IMR-90 (cell line): ENCODE measurements at regions not wholly inside any gene's neighbourhood (a gene's known extent, or its start where the extent isn't known, plus 50 kb on each side); places are given as distances from the start of the nearest gene placed in this dataset.

ENCODE experiments used
- ATAC-seq: fragments of 200-7000 bp; cut with Tn5 transposase; 2 replicates; pipeline ENCODE4 v1.9.1; 2020; ENCODE audit warnings: low read depth, mild to moderate bottlenecking, moderate library complexity
- BruUV-seq: library from RNA; stranded (reverse); fragments of 400-500 nt; replicated peaks from 2 replicates; lab custom pipeline; 2021; lab: Mats Ljungman, UMichigan
- CTCF ChIA-PET: fragments of 300-600 bp; formaldehyde crosslinking; extraction: SDS; loops from one replicate; lab custom pipeline; 2021; ENCODE audit warnings: antibody characterized with exemption; lab: Yijun Ruan, JAX
- POLR2A ChIA-PET: fragments of 300-600 bp; sonication (Branson Sonifier 250); formaldehyde crosslinking; loops from one replicate; lab custom pipeline; 2022; ENCODE audit warnings: antibody characterized with exemption; ENCODE audit not compliant: unreplicated experiment; lab: Charles Lee
- DNase-seq: peaks from one replicate; pipeline ENCODE4 v3.0.0; 2013
- H2AFZ ChIP-seq: replicated peaks from 2 replicates; pipeline ENCODE3; 2013; ENCODE audit warnings: low read length, mild to moderate bottlenecking; ENCODE audit not compliant: poor library complexity
- H2AK5ac ChIP-seq: 2 replicates; pipeline ENCODE4 v1.6.1; 2013; ENCODE audit warnings: low read depth, low read length, inconsistent platforms
- H2AK9ac ChIP-seq: replicated peaks from 2 replicates; pipeline ENCODE3; 2013; ENCODE audit warnings: mild to moderate bottlenecking, low read depth, low read length, moderate library complexity; ENCODE audit not compliant: poor library complexity
- H2BK120ac ChIP-seq: 2 replicates; pipeline ENCODE4 v1.6.1; 2013; ENCODE audit warnings: low read depth, low read length, inconsistent platforms
- H2BK15ac ChIP-seq: 3 replicates; pipeline ENCODE4 v1.6.1; 2013; ENCODE audit warnings: low read depth, low read length, inconsistent platforms
- H2BK20ac ChIP-seq: 2 replicates; pipeline ENCODE4 v1.6.1; 2013; ENCODE audit warnings: low read depth, mild to moderate bottlenecking, inconsistent platforms, low read length, moderate library complexity
- H2BK5ac ChIP-seq: 2 replicates; pipeline ENCODE4 v1.6.1; 2013; ENCODE audit warnings: mild to moderate bottlenecking, low read depth, low read length, inconsistent platforms; ENCODE audit not compliant: poor library complexity, severe bottlenecking
- H3K14ac ChIP-seq: replicated peaks from 2 replicates; pipeline ENCODE4 v1.6.1; 2013; ENCODE audit warnings: low read depth, low read length, inconsistent platforms
- H3K18ac ChIP-seq: 2 replicates; pipeline ENCODE4 v1.6.1; 2013; ENCODE audit warnings: low read depth, low read length, control low read depth
- H3K23ac ChIP-seq: 2 replicates; pipeline ENCODE4 v1.6.1; 2013; ENCODE audit warnings: low read depth, low read length, inconsistent platforms
- H3K27ac ChIP-seq: 2 replicates; pipeline ENCODE4 v1.5.1; 2013; ENCODE audit warnings: mild to moderate bottlenecking, control low read depth, low read length; ENCODE audit not compliant: insufficient read depth
- H3K27me3 ChIP-seq: 2 replicates; pipeline ENCODE4 v1.6.1; 2013; ENCODE audit warnings: low read length; ENCODE audit not compliant: control insufficient read depth, insufficient read depth
- H3K36me3 ChIP-seq: 2 replicates; pipeline ENCODE4 v1.6.1; 2013; ENCODE audit warnings: low read length, mixed read lengths; ENCODE audit not compliant: control insufficient read depth, insufficient read depth
- H3K4ac ChIP-seq: 2 replicates; pipeline ENCODE4 v1.6.1; 2013; ENCODE audit warnings: low read depth, low read length, inconsistent platforms
- H3K4me1 ChIP-seq: 2 replicates; pipeline ENCODE4 v1.6.1; 2013; ENCODE audit warnings: low read length, mixed read lengths; ENCODE audit not compliant: control insufficient read depth, insufficient read depth
- H3K4me2 ChIP-seq: 2 replicates; pipeline ENCODE4 v1.6.1; 2013; ENCODE audit warnings: low read depth, mild to moderate bottlenecking, control low read depth, low read length, moderate library complexity
- H3K4me3 ChIP-seq: 2 replicates; pipeline ENCODE4 v1.5.1; 2013; ENCODE audit warnings: low read depth, mild to moderate bottlenecking, control low read depth, low read length, moderate library complexity; ENCODE audit not compliant: insufficient read depth
- H3K56ac ChIP-seq: 2 replicates; pipeline ENCODE4 v1.6.1; 2013; ENCODE audit warnings: low read length, inconsistent platforms; ENCODE audit not compliant: insufficient read depth; ENCODE audit errors: extremely low read depth
- H3K79me1 ChIP-seq, 2 experiments: 2 replicates each; pipeline ENCODE4 v1.6.1; 2013; ENCODE audit warnings: low read length in 2 of 2, inconsistent platforms in 1 of 2, low read depth in 1 of 2
- H3K9ac ChIP-seq: 2 replicates; pipeline ENCODE4 v1.6.1; 2013; ENCODE audit warnings: low read depth, low read length, control low read depth
- H3K9me1 ChIP-seq: 2 replicates; pipeline ENCODE4 v1.6.1; 2013; ENCODE audit warnings: low read length, inconsistent platforms; ENCODE audit not compliant: insufficient read depth
- H3K9me3 ChIP-seq: 2 replicates; pipeline ENCODE4 v1.6.1; 2013; ENCODE audit warnings: low read length; ENCODE audit not compliant: control insufficient read depth, insufficient read depth
- H4K20me1 ChIP-seq: 2 replicates; pipeline ENCODE4 v1.6.1; 2013; ENCODE audit warnings: low read length, inconsistent platforms; ENCODE audit not compliant: insufficient read depth
- H4K5ac ChIP-seq: 2 replicates; pipeline ENCODE4 v1.6.1; 2013; ENCODE audit warnings: mild to moderate bottlenecking, low read depth, low read length, control low read depth
- H4K8ac ChIP-seq, 2 experiments: 2 replicates each; pipeline ENCODE4 v1.6.1; 2013; ENCODE audit warnings: low read depth in 2 of 2, low read length in 2 of 2, control low read depth in 1 of 2, inconsistent platforms in 1 of 2
- H4K91ac ChIP-seq: 2 replicates; pipeline ENCODE4 v1.6.1; 2013; ENCODE audit warnings: low read depth, low read length, inconsistent platforms; ENCODE audit not compliant: insufficient read depth
- BHLHE40 ChIP-seq: fragments of 150-350 bp; IDR thresholded peaks from 2 replicates; pipeline ENCODE4 v1.6.1; 2016; ENCODE audit warnings: mild to moderate bottlenecking, low read depth, low read length
- CHD1 ChIP-seq: IDR thresholded peaks from 2 replicates; pipeline ENCODE4 v1.6.1; 2012; ENCODE audit warnings: low read depth, low read length, improper control_type of control experiment
- ELK1 ChIP-seq: fragments of 150-350 bp; IDR thresholded peaks from 2 replicates; pipeline ENCODE4 v1.6.1; 2016; ENCODE audit warnings: low read depth, mild to moderate bottlenecking, low read length, moderate library complexity, borderline replicate concordance
- MAFK ChIP-seq: IDR thresholded peaks from 2 replicates; pipeline ENCODE4 v1.6.1; 2012; ENCODE audit warnings: low read depth, low read length, improper control_type of control experiment
- MAZ ChIP-seq: IDR thresholded peaks from 2 replicates; pipeline ENCODE4 v1.6.1; 2012; ENCODE audit warnings: low read depth, mild to moderate bottlenecking, low read length, improper control_type of control experiment, moderate library complexity, borderline replicate concordance
- MXI1 ChIP-seq: IDR thresholded peaks from 2 replicates; pipeline ENCODE4 v1.6.1; 2012; ENCODE audit warnings: low read depth, mild to moderate bottlenecking, low read length, moderate library complexity, borderline replicate concordance
- NFE2L2 ChIP-seq: fragments of 150-350 bp; IDR thresholded peaks from 2 replicates; pipeline ENCODE4 v1.6.1; 2016; ENCODE audit warnings: low read depth, mild to moderate bottlenecking, low read length
- POLR2A ChIP-seq: IDR thresholded peaks from 2 replicates; pipeline ENCODE4 v1.6.1; 2012; ENCODE audit warnings: mild to moderate bottlenecking, low read depth, low read length
- RAD21 ChIP-seq: IDR thresholded peaks from 2 replicates; pipeline ENCODE4 v1.6.1; 2012; ENCODE audit warnings: low read length, improper control_type of control experiment
- RCOR1 ChIP-seq: IDR thresholded peaks from 2 replicates; pipeline ENCODE4 v1.6.1; 2012; ENCODE audit warnings: mild to moderate bottlenecking, low read length, improper control_type of control experiment; ENCODE audit not compliant: insufficient replicate concordance
- RFX5 ChIP-seq: IDR thresholded peaks from 2 replicates; pipeline ENCODE4 v1.8.0; 2012; ENCODE audit warnings: low read depth, mild to moderate bottlenecking, low read length, moderate library complexity
- SMC3 ChIP-seq: fragments of 150-350 bp; IDR thresholded peaks from 2 replicates; pipeline ENCODE4 v1.6.1; 2016; ENCODE audit warnings: low read depth, mild to moderate bottlenecking, antibody characterized with exemption, low read length, moderate library complexity
- USF2 ChIP-seq: fragments of 150-350 bp; IDR thresholded peaks from 2 replicates; pipeline ENCODE4 v1.6.1; 2017; ENCODE audit warnings: mild to moderate bottlenecking, antibody characterized with exemption, low read length, low read depth
- WGBS, 2 experiments: methylation state at CpG; one replicate each; pipeline versions ENCODE4 v1.1.5 to v1.1.7; 2013; ENCODE audit warnings: missing lambda C conversion rate in 2 of 2; ENCODE audit not compliant: insufficient read length in 1 of 2; ENCODE audit errors: extremely low coverage in 2 of 2; 5-methylcytosine and 5-hydroxymethylcytosine counted together
- dilution Hi-C: fragments of 300-500 bp; cut with HindIII; formaldehyde crosslinking; loops from one replicate; pipeline ENCODE4 v1.14.3; 2018; ENCODE audit warnings: low sequenced_read_pairs; ENCODE audit not compliant: unreplicated experiment
- in situ Hi-C: fragments of 300-500 bp; cut with MboI; formaldehyde crosslinking; loops from 3 replicates; pipeline ENCODE4 v1.14.3; 2019; ENCODE audit warnings: low sequenced_read_pairs, inconsistent platforms, mixed read lengths
- intact Hi-C: fragments of 100-400 bp; cut with micrococcal nuclease; formaldehyde crosslinking; loops from 2 replicates; pipeline ENCODE4 v1.10.0; 2022

- Histone ChIP-seq H3K23ac (no peak overlapping the region), H4K91ac (no peak overlapping the region), H2BK120ac (no peak overlapping the region), H3K4ac (no peak overlapping the region), H3K4me1 (no peaks in the 10 kb centered on the region), H2BK20ac (no peak overlapping the region), H4K5ac (no peak overlapping the region), H3K4me2 (no peak overlapping the region), H4K20me1 (no peaks in the 10 kb centered on the region), H3K9me3 (peaks cover 6% of the 10 kb centered on the region), H3K4me3 (no peak overlapping the region), H2AK5ac (no peak overlapping the region), H3K9me1 (no peaks in the 10 kb centered on the region), H3K56ac (no peak overlapping the region), H3K27ac (no peak overlapping the region), H2AK9ac (no peak overlapping the region), H3K79me1 (no peaks in the 10 kb centered on the region), H2BK15ac (no peak overlapping the region), H3K27me3 (no peaks in the 10 kb centered on the region), H3K18ac (no peak overlapping the region), H2AFZ (no peak overlapping the region), H4K8ac (no peak overlapping the region), H3K14ac (no peak overlapping the region), H3K36me3 (no peaks in the 10 kb centered on the region), H3K9ac (no peak overlapping the region), H2BK5ac (no peak overlapping the region)
- no TSS peak for BruUV-seq
- TF ChIP-seq RCOR1, result no peak
- TF ChIP-seq NFE2L2, result no peak
- TF ChIP-seq MAFK, result no peak
- TF ChIP-seq ELK1, result no peak
- no peak for TF ChIP-seq BHLHE40
- TF ChIP-seq MAZ, result no peak
- no peak for TF ChIP-seq USF2
- TF ChIP-seq RAD21, result no peak
- TF ChIP-seq POLR2A, result no peak
- TF ChIP-seq SMC3, result no peak
- TF ChIP-seq CHD1, result no peak
- TF ChIP-seq MXI1, result no peak
- TF ChIP-seq RFX5, result no peak
- no CpG with 5 or more reads among the region's 1 CpG for WGBS, 2 experiments
- POLR2A ChIA-PET, result no interaction called here
- ATAC-seq, result no peak
- intact Hi-C loops, result no loop called here
- CTCF ChIA-PET, result no interaction called here
- in situ Hi-C loops, result no loop called here
- DNase-seq, result no peak
- dilution Hi-C loops, result no loop called here
Observed at GRCh38 chr16:26700250-26700649, 366.5 kb upstream of the C16orf82 start.
